ENCODE measurements at regions not wholly inside any gene's neighbourhood (a gene's known extent, or its start where the extent isn't known, plus 50 kb on each side); places are given as distances from the start of the nearest gene placed in this dataset.

GRCh38 chr13:76023652-76024051 lies 387.5 kb downstream of the LMO7 start:
- Histone ChIP-seq H3K27me3 (no peaks in the 10 kb centered on the region), H3K36me3 (no peaks in the 10 kb centered on the region), H3K27ac (no peak overlapping the region), H3K4me1 (ENCODE audit: insufficient read depth) (no peaks in the 10 kb centered on the region), H3K9me3 (no peaks in the 10 kb centered on the region), H3K4me3 (no peak overlapping the region)
- DNase-seq = no peak
- WGBS, 3 donors = 87 to 91% (median 91%) methylated on average over 2 of the region's 2 CpGs
- intact Hi-C loops (cut with DNase I) = no loop called here
- TF ChIP-seq, protein P1, sequence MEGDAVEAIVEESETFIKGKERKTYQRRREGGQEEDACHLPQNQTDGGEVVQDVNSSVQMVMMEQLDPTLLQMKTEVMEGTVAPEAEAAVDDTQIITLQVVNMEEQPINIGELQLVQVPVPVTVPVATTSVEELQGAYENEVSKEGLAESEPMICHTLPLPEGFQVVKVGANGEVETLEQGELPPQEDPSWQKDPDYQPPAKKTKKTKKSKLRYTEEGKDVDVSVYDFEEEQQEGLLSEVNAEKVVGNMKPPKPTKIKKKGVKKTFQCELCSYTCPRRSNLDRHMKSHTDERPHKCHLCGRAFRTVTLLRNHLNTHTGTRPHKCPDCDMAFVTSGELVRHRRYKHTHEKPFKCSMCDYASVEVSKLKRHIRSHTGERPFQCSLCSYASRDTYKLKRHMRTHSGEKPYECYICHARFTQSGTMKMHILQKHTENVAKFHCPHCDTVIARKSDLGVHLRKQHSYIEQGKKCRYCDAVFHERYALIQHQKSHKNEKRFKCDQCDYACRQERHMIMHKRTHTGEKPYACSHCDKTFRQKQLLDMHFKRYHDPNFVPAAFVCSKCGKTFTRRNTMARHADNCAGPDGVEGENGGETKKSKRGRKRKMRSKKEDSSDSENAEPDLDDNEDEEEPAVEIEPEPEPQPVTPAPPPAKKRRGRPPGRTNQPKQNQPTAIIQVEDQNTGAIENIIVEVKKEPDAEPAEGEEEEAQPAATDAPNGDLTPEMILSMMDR (IDR thresholded peaks at IDR 0.05) = no peak
- no peak for TF ChIP-seq EP300 (IDR thresholded peaks at IDR 0.05)
- TF ChIP-seq POLR2A (IDR thresholded peaks at IDR 0.05) = no peak

DNA sequence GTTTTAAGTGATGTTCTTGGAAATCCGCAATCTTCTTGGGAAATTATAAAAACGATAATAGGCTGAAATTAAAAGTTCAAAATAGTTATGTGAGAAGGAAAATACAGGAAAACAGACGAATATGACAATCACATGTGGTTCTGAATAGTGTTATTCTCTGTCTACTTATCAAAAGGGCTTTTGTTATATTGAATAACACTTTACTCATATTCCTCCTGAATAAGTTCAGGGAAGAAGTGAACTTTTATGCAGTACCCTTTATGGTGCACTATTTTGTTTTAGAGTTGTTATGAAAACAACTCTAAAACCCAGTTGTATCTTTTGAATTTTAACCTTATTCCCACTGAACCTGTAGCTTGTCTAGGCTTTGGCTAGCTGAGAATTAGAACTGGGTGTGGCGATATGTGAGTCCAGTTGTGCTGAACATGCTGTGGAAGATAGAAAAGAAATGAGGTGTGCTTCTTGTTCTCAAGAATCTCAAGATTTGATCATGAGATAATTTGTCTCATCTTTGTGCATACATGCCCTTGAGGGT lies 384.4 kb downstream of the LMO7 start:
- Histone ChIP-seq H3K9me3 (no peaks in the 10 kb centered on the region), H3K27ac (no peak overlapping the region), H3K4me1 (ENCODE audit: insufficient read depth) (no peaks in the 10 kb centered on the region), H3K27me3 (no peaks in the 10 kb centered on the region), H3K36me3 (no peaks in the 10 kb centered on the region), H3K4me3 (no peak overlapping the region)
- intact Hi-C loops (cut with DNase I) = no loop called here
- no peak for DNase-seq
- TF ChIP-seq EP300 (IDR thresholded peaks at IDR 0.05) (no peak), POLR2A (IDR thresholded peaks at IDR 0.05) (no peak)
- TF ChIP-seq, protein P1 (IDR thresholded peaks at IDR 0.05) = no peak
- 89 to 91% (median 89%) methylated on average over 4 of the region's 4 CpGs for WGBS, 3 donors

- no peak overlapping the region for H3K27ac ChIP-seq
- 75 to 84% (median 78%) methylated on average over 21 of the region's 21 CpGs for WGBS, 3 donors
- H3K4me1 ChIP-seq (ENCODE audit: insufficient read depth) = peaks cover 2% of the 10 kb centered on the region
- no peak for DNase-seq
- no peaks in the 10 kb centered on the region for H3K36me3 ChIP-seq
- no peaks in the 10 kb centered on the region for H3K9me3 ChIP-seq
- no peaks in the 10 kb centered on the region for H3K27me3 ChIP-seq
- no peak for TF ChIP-seq POLR2A (IDR thresholded peaks at IDR 0.05)
- no peak overlapping the region for H3K4me3 ChIP-seq
- intact Hi-C loops (cut with DNase I) = no loop called here
Measured at GRCh38 chr13:76019421-76020044, 383.4 kb downstream of the LMO7 start.

GRCh38 chr13:76017861-76018556 lies 381.9 kb downstream of the LMO7 start:
- intact Hi-C loops (cut with DNase I) = no loop called here
- TF ChIP-seq EP300 (IDR thresholded peaks at IDR 0.05) (no peak), POLR2A (IDR thresholded peaks at IDR 0.05) (no peak)
- TF ChIP-seq, protein P1 (IDR thresholded peaks at IDR 0.05) = no peak
- Histone ChIP-seq H3K4me3 (no peak overlapping the region), H3K4me1 (ENCODE audit: insufficient read depth) (peaks cover 2% of the 10 kb centered on the region), H3K36me3 (no peaks in the 10 kb centered on the region), H3K27me3 (no peaks in the 10 kb centered on the region), H3K9me3 (no peaks in the 10 kb centered on the region), H3K27ac (no peak overlapping the region)
- WGBS, 3 donors = 94 to 97% (median 96%) methylated on average over 5 of the region's 5 CpGs
- DNase-seq = no peak

Data from ovary (tissue), 7 donors.